ENCODE measurements at regions not wholly inside any gene's neighbourhood (a gene's known extent, or its start where the extent isn't known, plus 50 kb on each side); places are given as distances from the start of the nearest gene placed in this dataset.

- DNase-seq (ENCODE audit: extremely low spot score): no peak
- TF ChIP-seq, protein P1, sequence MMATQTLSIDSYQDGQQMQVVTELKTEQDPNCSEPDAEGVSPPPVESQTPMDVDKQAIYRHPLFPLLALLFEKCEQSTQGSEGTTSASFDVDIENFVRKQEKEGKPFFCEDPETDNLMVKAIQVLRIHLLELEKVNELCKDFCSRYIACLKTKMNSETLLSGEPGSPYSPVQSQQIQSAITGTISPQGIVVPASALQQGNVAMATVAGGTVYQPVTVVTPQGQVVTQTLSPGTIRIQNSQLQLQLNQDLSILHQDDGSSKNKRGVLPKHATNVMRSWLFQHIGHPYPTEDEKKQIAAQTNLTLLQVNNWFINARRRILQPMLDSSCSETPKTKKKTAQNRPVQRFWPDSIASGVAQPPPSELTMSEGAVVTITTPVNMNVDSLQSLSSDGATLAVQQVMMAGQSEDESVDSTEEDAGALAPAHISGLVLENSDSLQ (IDR thresholded peaks at IDR 0.05): no peak
- TF ChIP-seq BHLHE40 (IDR thresholded peaks at IDR 0.05; ENCODE audit: borderline replicate concordance): no peak
- TF ChIP-seq SP1 (IDR thresholded peaks at IDR 0.05): no peak
- no peak for TF ChIP-seq FOXK2 (IDR thresholded peaks at IDR 0.05)
- TF ChIP-seq NFRKB (IDR thresholded peaks at IDR 0.05): no peak
- no peak for TF ChIP-seq TARDBP (IDR thresholded peaks at IDR 0.05)
- TF ChIP-seq ZNF384 (IDR thresholded peaks at IDR 0.05): no peak
- no peak for TF ChIP-seq CTBP1 (IDR thresholded peaks at IDR 0.05; ENCODE audit: borderline replicate concordance)
- no peak for TF ChIP-seq SUZ12 (IDR thresholded peaks at IDR 0.05)
- CTCF ChIA-PET: no interaction called here
- POLR2A ChIA-PET: no interaction called here
Measured at GRCh38 chr19:56934438-56935090, 94.0 kb upstream of the PEG3 start.

DNA sequence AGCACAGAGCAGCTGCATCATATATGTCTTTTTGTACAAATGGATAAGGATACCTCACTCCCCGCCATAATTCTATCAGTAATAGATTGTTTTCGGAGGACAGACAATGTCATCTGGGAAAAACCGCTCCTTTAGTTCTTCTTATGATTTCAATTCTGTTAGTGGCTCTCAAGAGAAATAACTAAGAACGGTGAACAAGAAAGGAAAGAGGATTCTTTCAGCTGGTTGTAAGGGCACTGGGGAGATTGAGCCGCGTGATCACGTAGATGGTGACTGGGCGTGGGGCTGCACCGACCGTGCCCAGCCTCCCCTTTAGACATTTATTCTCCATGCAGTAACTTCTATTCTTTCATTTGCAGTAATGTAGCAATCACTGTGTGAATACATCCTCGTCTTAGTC is 99.4 kb upstream of the PEG3 start:
- POLR2A ChIA-PET: no interaction called here
- TF ChIP-seq NFRKB (IDR thresholded peaks at IDR 0.05): no peak
- TF ChIP-seq L3MBTL2 (conservative IDR thresholded peaks at IDR 0.05): no peak
- no peak for TF ChIP-seq SUZ12 (IDR thresholded peaks at IDR 0.05)
- TF ChIP-seq ZNF384 (IDR thresholded peaks at IDR 0.05): no peak
- TF ChIP-seq CTBP1 (IDR thresholded peaks at IDR 0.05; ENCODE audit: borderline replicate concordance): no peak
- no peak for TF ChIP-seq HDGF (IDR thresholded peaks at IDR 0.05; ENCODE audit: borderline replicate concordance)
- TF ChIP-seq, protein P1 (IDR thresholded peaks at IDR 0.05): no peak
- TF ChIP-seq BHLHE40 (IDR thresholded peaks at IDR 0.05; ENCODE audit: borderline replicate concordance): no peak
- no peak for DNase-seq (ENCODE audit: extremely low spot score)
- CTCF ChIA-PET: no interaction called here

DNA sequence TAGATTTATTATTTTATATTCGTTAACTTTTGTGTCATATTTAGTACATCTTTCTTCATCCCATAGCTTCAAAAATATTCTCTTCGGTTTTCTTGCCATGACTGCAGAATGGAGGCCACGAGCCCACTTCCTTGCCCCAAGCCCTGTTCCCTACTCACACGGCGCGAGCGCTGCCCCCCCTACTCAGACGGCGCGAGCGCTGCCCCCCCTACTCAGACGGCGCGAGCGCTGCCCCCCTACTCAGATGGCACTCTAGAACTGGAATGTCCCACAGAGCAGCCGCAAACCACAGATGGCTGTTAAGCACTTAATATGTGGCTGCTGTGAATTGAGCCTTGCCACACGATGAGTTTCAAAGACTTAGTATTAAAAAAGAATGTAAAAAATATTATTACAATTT is 102.2 kb upstream of the PEG3 start:
- CTCF ChIA-PET: no interaction called here
- no peak for DNase-seq (ENCODE audit: extremely low spot score)
- POLR2A ChIA-PET: no interaction called here
- TF ChIP-seq ELF4 (IDR thresholded peaks at IDR 0.05) (no peak), NFRKB (IDR thresholded peaks at IDR 0.05) (no peak), L3MBTL2 (conservative IDR thresholded peaks at IDR 0.05) (no peak), SP1 (IDR thresholded peaks at IDR 0.05) (no peak), FOXA1 (IDR thresholded peaks at IDR 0.05) (no peak), FOXK2 (IDR thresholded peaks at IDR 0.05) (no peak), FOXM1 (IDR thresholded peaks at IDR 0.05; ENCODE audit: borderline replicate concordance) (no peak), ARNT (IDR thresholded peaks at IDR 0.05) (no peak), LEF1 (IDR thresholded peaks at IDR 0.05; ENCODE audit: borderline replicate concordance) (no peak), HDGF (IDR thresholded peaks at IDR 0.05; ENCODE audit: borderline replicate concordance) (no peak), ZNF384 (IDR thresholded peaks at IDR 0.05) (no peak)
- TF ChIP-seq, protein P1 (IDR thresholded peaks at IDR 0.05): no peak

- no peak for TF ChIP-seq SUZ12 (IDR thresholded peaks at IDR 0.05)
- no peak for DNase-seq (ENCODE audit: extremely low spot score)
- ChIA-PET CTCF (no interaction called here), POLR2A (no interaction called here)
Measured at GRCh38 chr19:56946159-56946558, 105.6 kb upstream of the PEG3 start.

DNA sequence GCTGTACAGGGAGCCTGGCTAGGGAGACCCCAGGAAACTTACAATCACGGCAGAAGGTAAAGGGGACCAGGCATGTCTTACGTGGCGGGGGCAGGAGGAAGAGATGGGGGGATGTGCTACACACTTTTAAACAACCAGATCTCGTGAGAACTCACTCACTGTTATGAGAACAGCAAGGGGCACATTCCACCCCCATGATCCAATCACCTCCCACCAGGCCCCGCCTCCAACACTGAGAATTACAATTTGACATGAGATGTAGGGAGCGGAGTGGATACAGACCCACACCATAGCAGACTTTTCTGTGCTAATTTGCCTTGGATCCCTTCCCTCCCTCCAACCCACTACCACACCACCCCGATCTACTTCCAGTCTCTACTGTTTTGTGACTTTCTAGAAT is 106.7 kb upstream of the PEG3 start:
- TF ChIP-seq HDGF (IDR thresholded peaks at IDR 0.05; ENCODE audit: borderline replicate concordance): no peak
- TF ChIP-seq, protein P1 (IDR thresholded peaks at IDR 0.05): no peak
- no peak for TF ChIP-seq SP1 (IDR thresholded peaks at IDR 0.05)
- no peak for TF ChIP-seq TARDBP (IDR thresholded peaks at IDR 0.05)
- TF ChIP-seq FOXM1 (IDR thresholded peaks at IDR 0.05; ENCODE audit: borderline replicate concordance): no peak
- TF ChIP-seq CTBP1 (IDR thresholded peaks at IDR 0.05; ENCODE audit: borderline replicate concordance): no peak
- TF ChIP-seq FOXA1 (IDR thresholded peaks at IDR 0.05): no peak
- no peak for TF ChIP-seq FOXK2 (IDR thresholded peaks at IDR 0.05)
- no peak for TF ChIP-seq ZNF384 (IDR thresholded peaks at IDR 0.05)
- no peak for TF ChIP-seq LEF1 (IDR thresholded peaks at IDR 0.05; ENCODE audit: borderline replicate concordance)
- POLR2A ChIA-PET: no interaction called here
- CTCF ChIA-PET: no interaction called here
- no peak for DNase-seq (ENCODE audit: extremely low spot score)

GRCh38 chr19:56949626-56950025 is 109.1 kb upstream of the PEG3 start:
- POLR2A ChIA-PET: no interaction called here
- TF ChIP-seq SUZ12 (IDR thresholded peaks at IDR 0.05): no peak
- CTCF ChIA-PET: no interaction called here
- DNase-seq (ENCODE audit: extremely low spot score): no peak

- DNase-seq (ENCODE audit: extremely low spot score): no peak
- ChIA-PET POLR2A (no interaction called here), CTCF (interaction anchor here (0.6 kb wide), 1 partner anchor 29 kb away, joined by 4 read pairs; no protein-coding TSS in a partner anchor)
- TF ChIP-seq L3MBTL2 (conservative IDR thresholded peaks at IDR 0.05) (no peak), ELF4 (IDR thresholded peaks at IDR 0.05) (no peak), ZNF384 (IDR thresholded peaks at IDR 0.05) (no peak), FOXM1 (IDR thresholded peaks at IDR 0.05; ENCODE audit: borderline replicate concordance) (no peak), BHLHE40 (IDR thresholded peaks at IDR 0.05; ENCODE audit: borderline replicate concordance) (no peak), HDGF (IDR thresholded peaks at IDR 0.05; ENCODE audit: borderline replicate concordance) (no peak)
Measured at GRCh38 chr19:56951672-56952071, 111.1 kb upstream of the PEG3 start.
